Hepatocyte (in vitro differentiated cells): ENCODE measurements at regions not wholly inside any gene's neighbourhood (a gene's known extent, or its start where the extent isn't known, plus 50 kb on each side); places are given as distances from the start of the nearest gene placed in this dataset.
"Not testable (repeated sequence)": the region's sequence is repeated elsewhere in the genome, so short reads cannot be mapped to it uniquely, and the experiment has no call there.

Experiments used
- EZH2 ChIP-seq: fragments of 200-600 bp; sonication (generic); IDR thresholded peaks from 2 replicates; pipeline ENCODE4 v1.6.1; 2016; ENCODE audit warnings: antibody characterized with exemption, mild to moderate bottlenecking, borderline replicate concordance
- EZH2phosphoT487 ChIP-seq: fragments of 200-600 bp; sonication (generic); IDR thresholded peaks from one replicate; pipeline ENCODE4 v1.6.1; 2018; ENCODE audit warnings: antibody characterized with exemption, mild to moderate bottlenecking, low read depth, moderate library complexity; ENCODE audit not compliant: unreplicated experiment, severe bottlenecking
- TF ChIP-seq, protein P1 (sequence below): fragments of 200-600 bp; sonication (generic); IDR thresholded peaks from 2 replicates; pipeline ENCODE4 v1.5.1; 2016; ENCODE audit warnings: antibody characterized with exemption, mild to moderate bottlenecking; ENCODE audit not compliant: poor library complexity

- TF ChIP-seq, protein P1, sequence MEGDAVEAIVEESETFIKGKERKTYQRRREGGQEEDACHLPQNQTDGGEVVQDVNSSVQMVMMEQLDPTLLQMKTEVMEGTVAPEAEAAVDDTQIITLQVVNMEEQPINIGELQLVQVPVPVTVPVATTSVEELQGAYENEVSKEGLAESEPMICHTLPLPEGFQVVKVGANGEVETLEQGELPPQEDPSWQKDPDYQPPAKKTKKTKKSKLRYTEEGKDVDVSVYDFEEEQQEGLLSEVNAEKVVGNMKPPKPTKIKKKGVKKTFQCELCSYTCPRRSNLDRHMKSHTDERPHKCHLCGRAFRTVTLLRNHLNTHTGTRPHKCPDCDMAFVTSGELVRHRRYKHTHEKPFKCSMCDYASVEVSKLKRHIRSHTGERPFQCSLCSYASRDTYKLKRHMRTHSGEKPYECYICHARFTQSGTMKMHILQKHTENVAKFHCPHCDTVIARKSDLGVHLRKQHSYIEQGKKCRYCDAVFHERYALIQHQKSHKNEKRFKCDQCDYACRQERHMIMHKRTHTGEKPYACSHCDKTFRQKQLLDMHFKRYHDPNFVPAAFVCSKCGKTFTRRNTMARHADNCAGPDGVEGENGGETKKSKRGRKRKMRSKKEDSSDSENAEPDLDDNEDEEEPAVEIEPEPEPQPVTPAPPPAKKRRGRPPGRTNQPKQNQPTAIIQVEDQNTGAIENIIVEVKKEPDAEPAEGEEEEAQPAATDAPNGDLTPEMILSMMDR: not testable (repeated sequence)
- not testable (repeated sequence) for TF ChIP-seq EZH2phosphoT487, EZH2
These were observed 362.1 kb upstream of the DEFB115 start for GRCh38 chr20:30895354-30895711.
